GM20000 (cell line): ENCODE measurements at regions not wholly inside any gene's neighbourhood (a gene's known extent, or its start where the extent isn't known, plus 50 kb on each side); places are given as distances from the start of the nearest gene placed in this dataset.
A peak's percentile ranks its signal among the peaks of the same experiment; 100 is the strongest.
"Not testable (repeated sequence)": the region's sequence is repeated elsewhere in the genome, so short reads cannot be mapped to it uniquely, and the experiment has no call there.

ENCODE experiments used
- DNase-seq: peaks from one replicate; pipeline ENCODE4 v3.0.0; 2012; ENCODE audit warnings: low spot score
- TF ChIP-seq, protein P1 (sequence below): IDR thresholded peaks from 2 replicates; pipeline ENCODE4 v1.5.1; 2012; ENCODE audit warnings: mild to moderate bottlenecking, control low read depth; ENCODE audit errors: extremely low read depth, missing control alignments

DNA sequence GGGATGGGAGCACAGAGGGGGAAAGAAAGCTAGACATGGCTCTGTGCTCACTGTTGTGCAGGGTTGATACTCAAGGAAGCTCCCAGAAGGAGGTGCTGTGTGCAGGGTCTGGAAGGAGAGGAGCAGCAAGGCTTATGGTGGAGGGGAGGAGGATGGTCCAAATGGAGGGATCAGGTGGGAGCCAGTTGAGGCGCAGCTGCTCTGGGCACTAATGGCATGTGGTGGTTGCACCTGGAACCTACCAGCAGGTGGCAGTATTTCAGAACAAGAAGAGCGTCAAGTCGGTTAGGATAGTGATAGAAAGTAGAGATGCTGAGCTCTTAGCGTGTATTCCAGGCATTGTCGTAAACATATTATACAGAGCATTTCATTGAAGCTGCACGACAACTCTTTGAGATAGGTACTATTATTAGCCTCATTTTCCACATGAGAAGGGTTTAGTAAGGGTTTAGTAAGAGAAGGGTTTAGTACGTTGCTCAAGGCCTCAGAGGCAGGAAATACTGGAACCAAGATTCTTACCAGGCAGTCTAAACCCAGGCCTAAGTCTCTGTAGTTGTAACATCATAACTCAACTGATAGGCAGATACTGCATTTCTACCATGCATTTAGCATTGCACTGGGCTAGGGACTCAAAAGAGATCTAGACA lies 223.7 kb downstream of the CYP26B1 start:
- DNase-seq = peak; percentile 64
- TF ChIP-seq, protein P1, sequence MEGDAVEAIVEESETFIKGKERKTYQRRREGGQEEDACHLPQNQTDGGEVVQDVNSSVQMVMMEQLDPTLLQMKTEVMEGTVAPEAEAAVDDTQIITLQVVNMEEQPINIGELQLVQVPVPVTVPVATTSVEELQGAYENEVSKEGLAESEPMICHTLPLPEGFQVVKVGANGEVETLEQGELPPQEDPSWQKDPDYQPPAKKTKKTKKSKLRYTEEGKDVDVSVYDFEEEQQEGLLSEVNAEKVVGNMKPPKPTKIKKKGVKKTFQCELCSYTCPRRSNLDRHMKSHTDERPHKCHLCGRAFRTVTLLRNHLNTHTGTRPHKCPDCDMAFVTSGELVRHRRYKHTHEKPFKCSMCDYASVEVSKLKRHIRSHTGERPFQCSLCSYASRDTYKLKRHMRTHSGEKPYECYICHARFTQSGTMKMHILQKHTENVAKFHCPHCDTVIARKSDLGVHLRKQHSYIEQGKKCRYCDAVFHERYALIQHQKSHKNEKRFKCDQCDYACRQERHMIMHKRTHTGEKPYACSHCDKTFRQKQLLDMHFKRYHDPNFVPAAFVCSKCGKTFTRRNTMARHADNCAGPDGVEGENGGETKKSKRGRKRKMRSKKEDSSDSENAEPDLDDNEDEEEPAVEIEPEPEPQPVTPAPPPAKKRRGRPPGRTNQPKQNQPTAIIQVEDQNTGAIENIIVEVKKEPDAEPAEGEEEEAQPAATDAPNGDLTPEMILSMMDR = peak; percentile 80

DNA sequence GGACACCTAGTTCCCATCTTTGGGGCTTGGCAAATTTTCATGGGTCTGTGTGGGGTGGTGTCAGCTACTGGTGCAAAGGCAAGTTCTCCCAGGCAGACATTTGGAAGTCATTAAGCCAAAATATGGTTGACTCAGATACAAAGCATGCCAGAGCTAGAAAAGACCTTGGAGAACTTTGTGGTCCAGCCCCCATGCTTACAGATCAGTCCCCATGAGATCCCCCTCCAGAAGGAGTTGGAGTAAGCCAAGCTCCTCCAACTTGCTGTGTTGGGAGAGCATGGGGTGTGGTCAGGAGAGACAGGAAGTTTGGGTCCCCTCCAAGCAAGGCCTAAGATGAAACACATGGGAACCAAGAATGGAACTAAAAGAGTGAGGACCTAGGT lies 224.5 kb downstream of the CYP26B1 start:
- TF ChIP-seq, protein P1 = no peak
- no peak for DNase-seq

DNA sequence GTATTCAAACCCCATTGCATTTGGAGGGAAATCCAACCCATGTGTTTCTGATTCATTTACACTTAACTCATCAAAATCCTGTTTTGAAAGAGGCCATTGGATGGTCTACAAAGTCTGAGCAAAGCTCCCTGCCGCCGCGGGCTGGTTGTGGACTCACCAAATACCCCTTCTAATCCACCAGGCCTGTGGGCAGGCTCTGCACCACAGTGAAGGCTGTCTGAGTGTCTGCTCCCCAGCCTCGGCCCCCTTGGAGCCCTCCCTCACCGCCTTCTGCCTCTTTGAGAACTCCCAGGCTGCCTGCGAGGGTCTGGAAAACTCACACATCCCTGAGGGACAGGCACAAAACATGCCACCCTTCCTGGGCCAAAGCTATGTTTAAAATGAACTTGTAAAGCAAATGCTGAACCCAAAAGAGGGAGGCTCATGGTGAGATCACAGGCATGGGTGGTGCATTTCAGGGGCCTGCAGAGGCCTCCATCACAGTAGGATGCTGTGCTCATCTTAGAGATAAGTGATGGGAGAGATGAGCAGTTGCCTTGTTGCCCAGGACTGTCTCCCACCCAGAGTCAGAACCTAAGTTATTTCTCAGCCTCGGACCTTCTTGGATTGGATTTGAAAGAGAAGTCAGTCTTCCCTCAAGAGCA lies 225.0 kb downstream of the CYP26B1 start:
- TF ChIP-seq, protein P1 = no peak
- DNase-seq = no peak

DNA sequence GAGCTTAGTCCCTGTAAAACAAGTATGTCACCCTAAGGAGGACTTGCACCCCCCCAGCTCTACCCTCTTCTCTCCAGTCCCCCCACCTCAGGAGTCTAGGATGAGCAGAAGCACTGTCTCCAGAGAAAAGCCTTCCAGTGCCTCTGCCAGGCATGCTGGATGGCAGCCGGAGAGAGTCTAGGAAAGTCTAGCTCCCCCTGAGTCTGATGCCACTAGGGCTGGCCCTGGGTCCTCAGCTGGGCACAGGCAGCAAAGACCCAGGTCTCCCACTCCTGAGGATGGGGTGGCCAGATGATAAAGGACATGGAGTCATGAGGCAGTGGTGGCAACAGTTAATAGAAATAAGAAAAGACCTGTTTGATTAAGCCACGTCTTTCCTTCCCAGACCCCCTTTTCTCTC lies 225.6 kb downstream of the CYP26B1 start:
- TF ChIP-seq, protein P1 = no peak
- DNase-seq = no peak

DNA sequence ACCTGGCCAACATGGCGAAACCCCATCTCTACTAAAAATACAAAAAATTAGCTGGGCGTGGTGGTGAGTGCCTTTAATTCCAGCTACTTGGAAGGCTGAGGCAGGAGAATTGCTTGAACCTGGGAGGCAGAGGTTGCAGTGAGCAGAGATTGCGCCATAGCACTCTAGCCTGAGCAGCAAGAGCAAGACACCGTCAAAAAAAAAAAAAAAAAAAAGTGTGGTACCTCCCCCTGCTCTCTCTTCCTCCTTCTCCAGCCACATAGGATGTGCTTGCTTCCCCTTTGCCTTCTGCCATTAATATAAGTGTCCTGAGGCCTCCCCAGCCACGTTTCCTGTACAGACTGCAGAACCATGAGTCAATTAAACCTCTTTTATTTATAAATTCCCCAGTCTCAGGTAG lies 226.8 kb downstream of the CYP26B1 start:
- DNase-seq = not testable (repeated sequence)

DNA sequence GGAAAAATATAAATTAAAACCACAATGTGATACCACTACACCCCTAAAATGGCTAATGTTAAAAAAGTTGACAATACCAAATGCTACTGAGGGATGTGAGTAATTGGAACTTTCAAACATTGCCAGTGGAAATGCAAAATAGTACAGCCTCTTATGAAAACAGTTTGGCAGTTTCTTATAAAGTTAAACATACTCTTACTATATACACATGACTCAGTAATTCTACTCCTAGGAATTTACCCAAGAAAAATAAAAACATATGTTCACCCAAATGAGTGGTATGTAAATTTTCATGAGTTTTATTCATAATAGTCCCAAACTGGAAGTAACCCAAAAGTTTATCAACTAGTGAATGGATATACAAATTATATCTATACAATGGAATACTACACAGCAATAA lies 228.0 kb downstream of the CYP26B1 start:
- DNase-seq = no peak
- TF ChIP-seq, protein P1 = no peak

DNA sequence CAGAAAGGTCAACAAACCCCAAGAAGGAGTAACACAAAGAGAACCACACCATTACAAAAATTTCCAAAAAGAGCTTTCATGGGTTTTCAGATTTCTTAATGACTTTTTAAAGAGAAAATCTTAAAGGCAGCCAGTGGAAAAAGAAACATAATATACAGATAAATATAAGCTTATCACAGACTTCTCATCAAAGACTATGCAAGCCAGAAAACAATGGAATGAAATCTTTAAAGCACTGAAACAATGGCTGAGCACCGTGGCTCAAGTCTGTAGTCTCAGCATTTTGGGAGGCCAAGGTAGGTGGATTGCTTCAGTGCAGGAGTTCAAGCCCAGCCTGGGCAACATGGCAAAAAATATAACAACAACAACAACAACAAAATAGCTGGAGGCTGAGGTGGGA lies 237.4 kb downstream of the CYP26B1 start:
- TF ChIP-seq, protein P1 = no peak
- no peak for DNase-seq

DNA sequence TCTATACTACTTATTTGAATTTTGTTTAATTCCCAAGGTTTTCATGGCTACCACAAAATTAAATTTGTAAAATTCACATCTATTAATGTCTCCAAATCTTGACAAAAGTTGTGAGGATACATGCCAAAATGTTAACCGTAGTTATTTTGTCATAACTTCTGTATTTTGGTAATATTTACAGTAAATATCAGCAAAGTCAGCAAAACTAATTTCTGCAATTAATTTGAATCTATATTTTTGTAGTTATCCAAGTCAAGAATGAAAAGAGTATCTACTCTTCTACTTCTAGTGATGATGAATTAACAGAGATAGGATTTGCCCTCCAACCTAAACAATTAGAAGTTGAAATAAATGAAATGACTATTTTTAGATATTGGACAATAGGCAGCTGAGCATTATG lies 238.9 kb downstream of the CYP26B1 start:
- no peak for DNase-seq
- TF ChIP-seq, protein P1 = no peak
